NOMO-1 treated with DMSO at 0.1 percent for 48 hours (cell line): ENCODE measurements at regions not wholly inside any gene's neighbourhood (a gene's known extent, or its start where the extent isn't known, plus 50 kb on each side); places are given as distances from the start of the nearest gene placed in this dataset.

Experiments used
- DNase-seq: peaks from one replicate; lab custom pipeline; 2025; ENCODE audit not compliant: unreplicated experiment; lab: John Stamatoyannopoulos, UW

DNA sequence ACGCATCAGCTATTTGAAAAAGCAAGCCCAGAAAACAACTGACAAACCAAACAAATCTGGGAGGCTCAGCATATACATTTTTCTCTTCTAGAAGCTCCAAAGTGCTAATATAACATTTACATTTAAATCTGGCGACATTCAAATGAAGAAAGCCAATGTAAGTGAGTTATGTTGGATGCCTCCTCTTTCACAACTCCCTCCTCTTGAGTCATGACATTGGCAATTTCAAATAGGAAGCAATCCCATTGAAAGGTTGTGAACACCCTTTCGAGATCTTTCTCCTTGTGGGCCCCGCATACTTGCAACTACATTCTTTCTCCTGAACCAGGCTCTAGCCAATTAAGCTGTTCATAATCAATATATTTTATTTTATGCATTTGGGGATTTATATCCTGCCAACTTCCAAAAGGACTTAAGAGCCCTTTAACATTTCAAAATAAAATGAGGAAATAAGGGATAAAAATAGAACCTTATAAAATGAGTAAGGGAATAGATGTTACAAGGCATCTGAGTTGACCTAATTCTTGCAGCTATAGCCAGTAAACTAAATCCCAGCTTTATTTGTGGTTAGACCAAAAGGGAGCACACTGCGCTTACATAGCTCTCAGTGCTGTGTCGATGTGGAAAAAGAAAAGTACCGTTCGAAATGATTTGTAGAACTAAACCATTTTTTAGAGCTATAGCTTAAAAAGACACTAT lies 129.5 kb upstream of the SESN3 start:
- peak; percentile 73 for DNase-seq

DNA sequence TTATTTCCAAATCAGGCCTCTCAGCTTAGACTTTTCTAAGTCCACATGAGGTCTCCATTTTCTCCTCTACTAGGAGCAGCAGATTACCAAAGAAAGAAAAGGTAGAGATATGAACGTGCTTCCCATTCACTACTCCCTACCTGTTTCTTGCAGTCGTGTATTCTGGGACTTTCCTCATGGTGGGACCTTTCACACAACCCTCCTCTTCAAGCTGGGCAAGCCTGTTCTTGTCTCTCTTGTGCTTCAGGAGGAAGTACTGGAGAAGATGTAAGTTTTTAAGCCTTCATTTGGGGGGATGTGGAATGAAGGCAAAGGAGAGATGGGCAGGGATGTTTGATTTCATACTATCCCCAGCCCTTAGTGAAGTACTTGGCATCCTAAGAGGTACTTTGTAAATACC lies 128.8 kb upstream of the SESN3 start:
- peak; percentile 8 for DNase-seq

DNA sequence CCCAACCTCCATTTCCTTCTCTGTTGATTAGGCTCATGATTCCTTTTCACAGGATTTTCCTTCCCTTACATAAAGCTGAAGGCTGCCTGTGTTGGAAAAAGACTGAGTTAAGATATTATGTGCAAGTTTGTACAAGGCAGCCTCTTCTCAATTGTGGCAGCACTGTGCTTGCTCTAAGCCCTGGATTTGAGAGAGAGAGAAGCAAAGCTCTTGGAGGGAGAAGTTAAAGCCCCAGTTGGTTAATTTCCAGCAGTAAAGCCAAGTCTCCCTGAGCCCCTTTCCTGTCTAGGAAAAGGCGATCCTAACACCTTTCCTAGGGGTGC lies 128.3 kb upstream of the SESN3 start:
- DNase-seq, result no peak

DNA sequence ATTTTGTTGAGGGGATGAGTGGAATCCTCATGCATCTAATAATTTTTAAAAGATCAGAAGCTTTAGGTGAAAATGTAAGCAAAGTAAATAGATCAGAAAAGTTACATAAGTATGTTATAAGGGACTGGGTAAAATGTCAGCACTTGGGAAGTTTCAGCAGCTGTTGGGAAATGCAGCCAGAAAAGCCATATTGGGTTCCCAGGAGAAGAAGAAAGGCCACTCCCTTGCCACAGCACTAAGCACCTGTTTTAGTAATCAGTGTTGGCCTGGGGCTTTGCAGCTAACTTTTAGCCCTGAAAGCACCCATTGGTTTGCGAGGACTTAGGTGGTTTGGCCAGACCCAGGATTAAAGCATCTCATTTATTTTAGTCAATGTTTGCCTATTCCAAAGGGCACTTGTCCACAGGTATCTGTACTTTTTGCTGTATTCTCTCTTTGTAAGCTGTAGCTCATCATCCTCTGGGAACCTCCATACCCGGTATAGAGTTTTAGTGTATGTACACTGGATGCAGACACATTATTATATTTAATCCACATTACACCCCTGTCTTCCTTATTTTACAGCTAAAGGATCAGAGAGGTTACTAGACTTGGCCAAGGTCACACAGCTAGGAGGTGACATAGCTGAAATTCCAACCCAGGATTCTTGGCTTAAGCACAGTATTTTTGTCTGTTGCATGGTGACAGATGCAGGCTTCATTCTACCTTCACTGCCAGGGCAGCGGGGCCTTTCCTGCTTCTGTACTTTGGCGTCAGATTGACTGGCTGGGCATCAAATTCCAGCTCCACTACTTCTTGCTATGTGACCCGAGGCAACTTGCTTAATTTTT lies 127.7 kb upstream of the SESN3 start:
- no peak for DNase-seq

DNA sequence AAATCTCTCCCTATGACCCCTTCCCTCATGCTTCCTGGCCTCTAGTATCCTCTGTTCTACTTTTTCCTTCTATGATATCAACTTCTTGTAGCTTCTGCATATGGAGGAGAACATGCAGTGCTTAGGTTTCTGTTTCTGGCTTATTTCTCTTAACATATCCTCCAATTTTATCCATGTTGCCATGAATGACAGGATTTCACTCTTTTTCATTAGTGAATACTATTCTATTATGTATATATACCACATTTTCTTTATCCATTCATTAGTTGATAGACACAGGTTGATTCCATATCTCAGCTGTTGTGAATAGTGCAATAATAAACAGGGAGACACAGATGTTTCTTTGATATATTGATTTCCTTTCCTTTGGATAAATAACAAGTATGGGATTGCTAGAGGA lies 123.3 kb upstream of the SESN3 start:
- DNase-seq, result no peak

DNA sequence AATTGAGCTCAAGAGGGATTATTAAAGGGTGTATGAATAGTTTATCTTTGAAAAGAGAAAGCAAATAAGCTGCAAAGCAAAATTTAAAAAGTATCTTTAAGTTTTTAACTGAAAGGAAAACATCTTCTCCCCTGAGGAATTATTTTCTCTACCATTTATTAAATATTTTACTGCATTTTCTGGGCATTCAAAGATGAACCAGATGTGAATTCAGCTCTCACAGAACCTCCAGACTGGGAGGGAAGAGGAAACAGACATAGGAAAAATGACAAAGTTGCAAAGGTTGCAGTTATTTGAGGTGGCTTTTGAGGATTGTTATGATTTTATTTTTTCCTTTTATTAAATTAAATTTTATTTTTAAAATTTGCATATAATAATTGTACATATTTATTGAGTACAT lies 122.7 kb upstream of the SESN3 start:
- DNase-seq, result no peak

DNA sequence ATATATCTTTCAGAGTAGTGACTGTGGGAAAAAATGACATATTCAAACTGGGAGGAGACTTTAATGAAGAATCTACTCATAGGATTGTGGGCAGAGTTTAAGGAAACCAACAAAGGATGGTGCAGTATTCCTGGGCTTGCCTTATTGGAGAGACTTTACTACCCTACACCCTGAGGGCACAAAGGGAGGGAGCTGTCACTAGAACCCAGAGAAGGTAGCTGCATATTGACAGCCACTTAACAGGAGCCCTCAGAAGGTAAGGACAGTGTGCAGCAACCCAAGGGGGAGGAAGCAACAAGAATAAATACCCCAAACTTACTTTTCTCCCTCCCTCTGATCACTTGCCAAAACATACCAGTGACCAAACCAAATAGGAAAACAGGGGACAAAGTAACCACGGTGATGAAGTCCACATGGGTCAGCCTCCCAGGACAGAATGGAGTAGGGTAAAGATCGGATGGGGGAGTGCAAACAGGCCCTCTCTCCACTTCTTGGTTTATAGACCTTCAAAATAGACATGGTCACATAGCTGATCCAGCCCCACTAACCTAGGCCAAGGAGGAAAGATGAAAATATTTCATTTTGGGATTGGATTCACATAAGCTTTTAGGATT lies 121.8 kb upstream of the SESN3 start:
- DNase-seq, result no peak

DNA sequence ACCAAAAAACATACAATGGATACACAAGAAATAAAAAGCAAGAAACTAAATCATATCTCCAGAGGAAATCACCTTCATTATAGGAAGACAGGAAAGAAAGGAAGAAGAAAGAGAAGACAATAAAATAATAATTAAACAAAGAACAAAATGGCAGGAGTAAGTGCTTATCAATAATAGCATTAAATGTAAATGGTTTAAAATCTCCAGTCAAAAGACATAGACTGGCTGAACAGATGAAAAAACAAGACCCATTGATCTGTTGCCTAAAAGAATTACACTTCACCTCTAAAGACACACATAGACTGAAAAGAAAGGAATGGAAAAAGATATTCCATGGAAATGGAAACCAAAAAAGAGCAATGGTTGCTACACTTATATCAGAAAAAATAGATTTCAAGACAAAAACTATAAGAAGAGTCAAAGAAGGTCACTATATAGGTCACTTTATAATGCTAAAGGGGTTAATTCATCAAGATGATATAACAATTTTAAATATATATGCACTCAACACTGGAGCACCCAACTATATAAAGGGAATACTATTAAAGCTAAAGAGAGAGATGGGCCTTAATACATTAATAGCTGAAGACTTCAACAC lies 118.4 kb upstream of the SESN3 start:
- DNase-seq, result no peak

DNA sequence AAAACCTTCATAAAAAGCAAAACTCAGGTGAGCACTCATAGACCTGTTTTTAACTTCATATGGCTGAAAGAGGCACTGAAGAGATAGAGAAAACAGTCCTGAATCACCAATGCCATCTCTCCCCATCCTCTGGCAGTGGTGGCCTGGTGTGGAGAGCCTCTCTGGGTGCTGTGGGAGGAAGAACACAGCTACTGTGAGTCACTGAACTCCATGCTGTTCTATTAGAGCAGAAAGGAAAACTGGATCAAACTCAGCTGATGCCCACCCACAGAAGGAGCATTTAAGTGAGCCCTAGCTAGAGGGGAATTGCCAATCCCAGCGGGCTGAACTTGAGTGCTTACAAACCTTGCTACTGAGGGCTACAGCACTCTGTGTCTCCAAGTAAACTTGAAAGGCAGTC lies 115.3 kb upstream of the SESN3 start:
- no peak for DNase-seq

DNA sequence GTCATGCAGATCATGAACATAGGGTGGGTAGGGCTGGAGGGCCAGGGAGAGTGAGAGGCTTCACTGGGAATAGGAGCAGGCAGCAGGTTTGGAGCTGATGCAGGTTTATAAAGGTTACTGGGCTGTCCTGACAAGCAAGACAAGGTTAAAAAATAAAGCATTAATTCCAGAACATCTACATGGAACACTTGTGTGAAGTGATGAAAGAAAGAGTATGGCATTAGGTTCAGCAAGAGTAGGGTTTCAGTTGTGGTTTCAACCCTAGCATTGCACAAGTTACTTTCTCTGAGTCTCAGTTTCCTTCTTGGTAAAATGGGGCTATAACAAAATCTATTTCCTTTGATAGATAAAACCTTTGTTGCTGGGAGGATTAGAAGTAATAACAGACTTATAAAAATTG lies 114.6 kb upstream of the SESN3 start:
- DNase-seq, result peak; percentile 36

DNA sequence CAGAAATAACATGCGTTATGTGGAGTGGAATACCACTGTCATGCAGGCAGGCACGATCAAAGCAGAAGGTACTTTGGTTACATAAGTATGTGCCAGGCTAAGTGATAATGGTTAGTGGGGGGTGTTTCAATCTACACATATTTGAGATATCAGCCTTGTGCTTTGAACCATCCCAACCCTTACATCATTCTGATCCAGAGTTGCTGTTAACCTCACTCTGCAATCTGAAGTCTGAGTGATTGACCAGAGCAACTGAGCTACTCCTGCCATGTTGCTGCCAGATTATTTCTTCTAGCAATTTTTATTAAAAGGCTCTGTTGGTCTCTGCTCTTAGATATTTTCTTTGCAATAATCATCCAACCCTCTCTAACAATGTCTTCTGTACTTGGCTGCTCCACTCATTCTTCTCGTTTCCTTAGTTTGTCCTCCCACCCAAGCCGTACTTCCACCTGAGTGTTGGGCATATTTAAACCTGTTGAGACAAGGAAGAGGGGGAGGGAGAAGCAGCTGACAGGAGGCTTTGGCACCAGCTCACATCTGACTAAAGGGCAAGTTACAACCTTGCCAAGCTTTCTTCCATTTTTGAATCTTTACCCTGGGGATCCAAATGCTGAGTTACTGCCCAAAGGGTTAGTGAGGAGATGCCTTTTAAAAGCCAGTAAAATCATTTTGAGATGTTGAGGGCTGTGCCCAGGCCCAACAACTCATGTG lies 114.1 kb upstream of the SESN3 start:
- DNase-seq, result no peak

DNA sequence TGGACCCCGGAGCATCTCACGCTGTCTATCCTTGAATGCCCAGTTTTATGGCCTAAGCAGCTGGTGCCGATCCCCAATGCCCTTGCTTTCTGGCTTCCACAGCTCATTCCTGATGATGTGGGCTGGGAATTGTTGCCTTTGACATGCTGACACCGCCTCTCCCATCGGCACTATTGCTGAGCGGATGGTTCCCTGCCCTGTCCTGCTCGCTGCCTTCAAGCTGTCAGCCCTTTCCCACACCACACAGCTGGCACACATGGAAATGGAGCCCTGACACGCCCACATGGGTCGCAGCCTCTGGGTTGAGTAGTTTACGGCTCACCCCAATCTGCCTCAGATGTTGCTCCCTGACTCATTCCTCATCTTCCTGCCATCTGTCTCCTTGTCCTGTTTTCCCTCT lies 110.2 kb upstream of the SESN3 start:
- DNase-seq, result no peak

DNA sequence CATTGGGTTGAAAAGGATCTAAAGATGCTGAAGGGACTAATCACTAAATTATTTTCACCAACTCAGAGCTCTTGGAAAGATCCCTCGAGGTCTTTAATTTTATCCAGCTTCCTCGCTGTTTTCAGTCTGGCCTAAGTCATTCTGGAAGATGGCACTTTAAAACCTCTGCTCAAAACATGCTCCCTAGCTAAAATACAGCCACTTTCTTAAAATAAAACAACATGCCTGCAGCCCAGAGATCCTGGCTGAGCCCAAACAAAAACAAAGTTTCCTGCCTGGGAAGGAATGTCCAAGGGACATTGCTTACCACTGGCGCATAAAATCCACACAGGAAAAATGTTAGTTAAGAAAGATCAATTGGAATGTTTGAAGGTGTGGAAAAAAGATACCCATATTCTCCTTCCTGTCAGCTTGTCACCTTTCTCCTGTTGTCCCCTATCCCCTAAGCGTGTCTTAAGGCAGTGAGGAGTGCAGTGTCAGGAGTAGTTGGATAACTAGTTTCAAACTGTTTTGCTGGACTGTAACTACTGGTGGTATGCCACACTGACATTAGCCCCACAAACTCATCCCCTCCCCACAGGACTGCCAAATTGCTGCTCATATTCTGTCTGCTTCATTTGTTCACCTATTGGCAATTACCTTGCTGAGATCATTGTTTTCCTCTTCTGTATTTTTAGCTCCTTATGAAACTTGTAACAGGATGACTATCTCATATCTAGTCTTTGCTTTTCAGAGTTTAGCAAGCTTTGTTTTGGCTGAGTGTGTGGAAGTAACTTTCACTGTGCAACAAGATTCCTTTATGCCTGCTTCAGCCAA lies 108.3 kb upstream of the SESN3 start:
- DNase-seq, result peak; percentile 39

DNA sequence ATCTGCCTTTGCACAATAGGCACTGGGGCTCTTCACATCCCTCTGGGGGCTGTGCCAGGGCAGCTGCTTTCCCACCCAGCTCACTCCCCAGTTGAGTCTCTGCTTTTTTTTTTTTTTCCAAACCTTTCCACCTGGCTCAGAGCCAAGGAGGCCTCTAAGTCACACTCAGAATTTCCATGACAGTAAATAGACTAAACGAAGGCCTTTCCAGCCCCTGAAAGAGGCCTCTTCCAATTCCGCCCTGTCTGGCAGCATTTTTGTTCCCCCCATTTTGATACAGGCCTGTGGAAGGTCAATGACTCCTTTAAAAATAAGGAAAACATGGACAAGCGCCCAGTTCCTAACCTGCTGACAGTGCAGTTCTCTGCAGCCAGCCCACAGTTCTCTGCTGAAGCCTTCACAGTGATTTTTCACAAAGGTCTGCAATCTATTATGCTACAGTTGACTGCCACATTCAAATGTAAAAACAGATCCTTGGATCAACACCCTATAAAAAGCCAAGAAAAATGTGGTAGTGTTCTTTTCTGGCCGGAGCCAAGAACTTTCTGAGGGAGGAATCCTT lies 107.5 kb upstream of the SESN3 start:
- DNase-seq, result no peak

DNA sequence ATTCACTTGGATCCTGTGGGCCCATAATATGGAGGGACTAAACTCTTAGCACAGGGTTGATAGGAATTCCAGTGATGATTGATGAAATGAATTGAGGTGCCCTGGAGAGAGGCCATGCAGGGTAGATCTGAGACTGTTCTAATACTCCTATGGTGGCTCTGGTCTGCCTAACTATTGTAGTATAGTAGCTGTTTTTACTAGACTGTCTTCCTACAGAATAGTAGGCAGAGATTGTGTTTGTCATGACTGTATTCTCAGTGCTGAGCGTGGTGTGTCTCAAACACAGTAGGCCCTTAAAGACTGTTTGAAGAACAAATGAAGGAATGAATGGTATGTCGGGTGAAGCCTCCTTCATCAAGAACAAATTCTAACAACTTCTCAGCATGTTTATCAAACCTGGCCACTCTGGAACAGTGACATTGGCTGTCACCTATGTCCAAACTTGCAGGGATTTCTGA lies 107.0 kb upstream of the SESN3 start:
- no peak for DNase-seq

DNA sequence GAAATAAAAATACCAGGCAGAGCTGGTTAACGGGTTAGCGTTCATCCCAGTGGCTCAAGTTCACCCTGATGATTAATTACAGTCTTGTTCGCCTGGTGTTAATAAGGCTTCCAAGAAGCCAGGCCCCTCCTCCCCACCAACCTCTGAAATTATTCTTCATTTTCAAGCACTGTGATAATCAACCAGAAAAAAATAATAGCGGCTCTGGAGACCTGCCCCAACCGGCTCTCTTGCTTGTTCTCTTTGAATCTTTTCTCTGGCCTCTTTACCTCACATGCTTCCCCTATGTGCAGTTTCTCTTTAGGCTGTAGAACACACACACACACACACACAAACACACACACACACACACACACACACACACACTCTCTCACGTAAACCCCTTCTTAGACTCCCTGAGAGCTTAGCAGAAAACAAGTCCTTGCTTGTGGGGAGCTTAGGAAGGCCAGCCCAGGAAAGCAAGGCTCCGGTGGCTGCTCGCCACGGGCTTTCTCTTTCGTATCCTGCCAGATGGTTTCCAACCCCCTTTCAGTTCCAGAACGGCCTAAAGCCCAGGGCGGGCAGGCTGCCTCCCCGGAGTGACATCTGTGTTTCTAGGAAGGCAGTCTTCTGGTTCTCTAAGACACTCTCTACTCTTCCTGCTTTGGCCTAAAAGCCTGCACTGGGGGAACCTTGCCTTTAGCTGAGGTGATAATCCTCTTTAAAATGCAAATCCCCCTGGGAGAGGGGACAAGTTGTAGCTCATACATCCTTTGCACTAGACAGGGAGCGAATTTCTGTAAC lies 106.4 kb upstream of the SESN3 start:
- DNase-seq, result peak; percentile 69

DNA sequence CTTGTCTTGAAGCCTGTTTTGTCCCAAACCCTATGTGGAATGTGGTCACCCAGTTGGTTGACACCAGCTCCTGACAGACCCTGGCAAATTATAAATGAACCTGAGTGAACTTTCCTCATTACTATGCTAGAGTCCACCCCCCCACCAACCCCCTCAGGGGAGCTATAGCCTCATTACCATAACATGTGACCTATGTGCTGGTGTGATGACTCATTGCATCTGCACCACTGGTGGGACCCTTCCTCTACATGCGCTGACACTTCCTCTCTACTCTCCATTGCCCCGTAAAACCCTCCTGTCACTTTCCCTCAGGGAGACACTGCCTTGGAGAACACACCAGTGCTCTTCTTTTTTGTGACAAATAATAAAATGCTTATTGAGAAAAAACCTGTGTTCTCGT lies 105.0 kb upstream of the SESN3 start:
- peak; percentile 24 for DNase-seq

DNA sequence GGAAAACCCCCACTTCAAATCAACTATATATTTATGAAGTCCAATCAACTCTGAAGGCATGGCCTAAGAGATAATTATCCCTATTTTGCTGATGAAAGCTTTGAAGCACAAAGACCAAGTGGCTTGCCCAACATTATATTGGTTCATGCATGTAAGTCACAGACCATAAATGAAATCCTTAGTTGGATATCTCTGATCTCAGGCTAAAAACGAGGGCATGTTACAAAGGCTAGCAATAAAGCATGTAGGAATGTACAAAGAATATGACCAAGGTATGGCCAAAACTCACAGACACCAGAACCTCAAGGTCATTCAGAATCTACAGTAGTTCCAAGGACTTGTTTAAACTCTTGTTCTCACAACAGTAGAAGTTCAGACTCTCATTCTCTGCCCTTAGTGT lies 100.2 kb upstream of the SESN3 start:
- DNase-seq, result no peak

DNA sequence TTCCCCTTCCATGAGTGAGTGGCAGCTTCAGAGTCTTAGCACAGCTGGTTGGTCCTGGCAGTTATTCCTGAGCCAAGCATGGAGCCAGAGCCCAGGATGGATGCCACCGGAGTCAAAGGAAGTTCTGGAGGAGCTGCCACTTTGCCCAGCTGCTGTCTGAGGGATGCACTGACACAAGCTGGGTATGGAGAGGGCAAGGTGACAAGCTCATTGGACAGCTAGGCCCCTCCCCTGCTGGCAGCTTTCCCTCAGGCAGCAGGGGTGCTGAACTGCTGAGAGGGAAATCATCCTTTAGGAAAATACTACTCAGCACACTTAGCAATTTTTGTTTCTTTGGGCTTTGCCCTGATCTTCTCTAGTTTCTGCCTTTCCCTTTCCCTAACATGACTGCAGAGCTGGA lies 99.3 kb upstream of the SESN3 start:
- no peak for DNase-seq
